ENCODE measurements at regions not wholly inside any gene's neighbourhood (a gene's known extent, or its start where the extent isn't known, plus 50 kb on each side); places are given as distances from the start of the nearest gene placed in this dataset.

DNA sequence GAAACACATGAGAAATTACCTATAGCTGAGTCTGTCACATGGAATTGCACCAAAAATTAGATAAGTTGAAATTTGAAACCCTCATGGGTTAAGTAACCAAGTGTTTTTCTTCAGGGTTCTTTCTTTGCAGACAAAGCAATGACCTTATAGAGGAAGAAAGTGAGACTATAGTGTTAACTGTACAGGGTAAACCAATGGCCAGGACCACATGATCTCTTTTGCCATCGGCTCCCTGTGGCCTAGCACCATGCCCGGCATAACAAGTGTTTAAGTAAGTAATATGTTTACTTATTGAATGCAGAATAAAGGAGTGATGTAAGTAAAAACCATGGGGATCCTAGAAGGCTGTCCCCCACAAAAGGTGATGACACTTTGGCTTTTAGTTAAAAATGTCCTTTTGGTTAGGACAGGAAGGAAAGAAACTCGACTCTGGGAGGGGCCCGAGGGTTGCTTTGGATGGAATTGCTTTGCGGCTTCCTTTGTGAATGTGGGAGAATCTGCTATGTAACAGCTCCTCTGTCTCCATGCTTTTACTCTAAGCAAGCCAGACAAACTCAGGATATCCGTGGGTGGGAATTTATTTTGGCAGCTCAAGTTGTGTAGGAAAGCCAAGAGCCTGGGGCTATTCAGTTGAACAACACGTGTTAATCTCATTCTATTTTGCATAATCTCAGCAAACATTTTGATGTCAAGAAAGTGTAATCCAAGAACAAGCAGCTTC lies 454.7 kb downstream of the INSC start:
- ATAC-seq = peak in 3 of 4 donors; percentile 29 to 51 (median 30)
- Histone ChIP-seq H3K36me3 (no peaks in the 10 kb centered on the region), H3K27me3 (no peaks in the 10 kb centered on the region), H3K4me3 (no peak overlapping the region), H3K27ac (no peak overlapping the region), H3K4me1 (no peaks in the 10 kb centered on the region), H3K9me3 (no peaks in the 10 kb centered on the region)
- TF ChIP-seq, protein P1, sequence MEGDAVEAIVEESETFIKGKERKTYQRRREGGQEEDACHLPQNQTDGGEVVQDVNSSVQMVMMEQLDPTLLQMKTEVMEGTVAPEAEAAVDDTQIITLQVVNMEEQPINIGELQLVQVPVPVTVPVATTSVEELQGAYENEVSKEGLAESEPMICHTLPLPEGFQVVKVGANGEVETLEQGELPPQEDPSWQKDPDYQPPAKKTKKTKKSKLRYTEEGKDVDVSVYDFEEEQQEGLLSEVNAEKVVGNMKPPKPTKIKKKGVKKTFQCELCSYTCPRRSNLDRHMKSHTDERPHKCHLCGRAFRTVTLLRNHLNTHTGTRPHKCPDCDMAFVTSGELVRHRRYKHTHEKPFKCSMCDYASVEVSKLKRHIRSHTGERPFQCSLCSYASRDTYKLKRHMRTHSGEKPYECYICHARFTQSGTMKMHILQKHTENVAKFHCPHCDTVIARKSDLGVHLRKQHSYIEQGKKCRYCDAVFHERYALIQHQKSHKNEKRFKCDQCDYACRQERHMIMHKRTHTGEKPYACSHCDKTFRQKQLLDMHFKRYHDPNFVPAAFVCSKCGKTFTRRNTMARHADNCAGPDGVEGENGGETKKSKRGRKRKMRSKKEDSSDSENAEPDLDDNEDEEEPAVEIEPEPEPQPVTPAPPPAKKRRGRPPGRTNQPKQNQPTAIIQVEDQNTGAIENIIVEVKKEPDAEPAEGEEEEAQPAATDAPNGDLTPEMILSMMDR (IDR thresholded peaks at IDR 0.05) = no peak
- FAIRE-seq = no peak
- intact Hi-C loops (cut with DNase I) = no loop called here
- DNase-seq = no peak
- 41 to 54% methylated on average over 7 of the region's 7 CpGs for WGBS, 2 donors

DNA sequence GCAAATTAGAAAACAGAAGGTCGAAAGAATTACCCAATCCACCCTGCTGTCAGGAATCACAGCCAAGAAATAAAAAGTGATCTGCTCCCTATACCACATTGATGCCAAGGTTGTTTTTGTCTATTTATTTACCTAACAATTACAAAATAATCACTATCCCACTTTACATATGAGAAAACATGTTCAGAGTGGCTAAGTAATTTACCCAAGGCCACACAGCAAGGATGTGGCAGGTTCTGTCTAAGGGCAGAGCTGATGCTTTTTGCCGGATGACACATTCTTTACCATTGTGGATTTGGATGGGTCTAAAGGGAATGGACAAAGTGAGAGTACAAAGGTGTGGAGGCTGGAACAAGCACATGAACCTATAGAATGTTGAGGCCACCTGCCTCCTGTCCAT lies 460.7 kb downstream of the INSC start:
- Histone ChIP-seq H3K27me3 (no peaks in the 10 kb centered on the region), H3K27ac (no peak overlapping the region), H3K4me1 (no peaks in the 10 kb centered on the region), H3K36me3 (no peaks in the 10 kb centered on the region), H3K9me3 (no peaks in the 10 kb centered on the region), H3K4me3 (no peak overlapping the region)
- FAIRE-seq = no peak
- WGBS, 2 donors = 78 to 91% methylated on average over 2 of the region's 2 CpGs
- TF ChIP-seq, protein P1 (IDR thresholded peaks at IDR 0.05) = no peak
- no peak for DNase-seq
- intact Hi-C loops (cut with DNase I) = no loop called here
- ATAC-seq = no peak

DNA sequence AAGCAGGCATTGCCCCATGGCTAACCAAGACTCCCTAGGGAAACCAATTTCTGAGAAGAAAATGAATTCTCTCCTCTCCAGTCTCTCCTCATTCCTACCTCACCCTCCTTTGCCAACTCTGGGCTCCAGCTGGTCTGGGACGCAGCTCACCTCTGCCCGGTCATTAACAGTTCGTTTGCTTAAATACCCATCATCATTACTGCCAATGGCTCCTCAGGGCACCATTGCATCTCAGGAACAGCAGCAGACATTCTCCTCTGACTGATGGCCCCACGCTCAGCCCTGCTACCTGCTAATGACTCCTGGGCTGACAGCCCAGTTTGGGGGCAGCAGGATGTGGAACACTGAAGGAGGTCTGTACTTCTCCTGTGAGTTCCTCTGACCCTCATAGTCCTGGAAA lies 462.0 kb downstream of the INSC start:
- 71 to 72% methylated on average over 4 of the region's 4 CpGs for WGBS, 2 donors
- Histone ChIP-seq H3K4me3 (no peak overlapping the region), H3K9me3 (no peaks in the 10 kb centered on the region), H3K4me1 (no peaks in the 10 kb centered on the region), H3K36me3 (no peaks in the 10 kb centered on the region), H3K27me3 (no peaks in the 10 kb centered on the region), H3K27ac (no peak overlapping the region)
- DNase-seq = no peak
- FAIRE-seq = no peak
- intact Hi-C loops (cut with DNase I) = no loop called here
- no peak for ATAC-seq
- TF ChIP-seq, protein P1 (IDR thresholded peaks at IDR 0.05) = no peak

DNA sequence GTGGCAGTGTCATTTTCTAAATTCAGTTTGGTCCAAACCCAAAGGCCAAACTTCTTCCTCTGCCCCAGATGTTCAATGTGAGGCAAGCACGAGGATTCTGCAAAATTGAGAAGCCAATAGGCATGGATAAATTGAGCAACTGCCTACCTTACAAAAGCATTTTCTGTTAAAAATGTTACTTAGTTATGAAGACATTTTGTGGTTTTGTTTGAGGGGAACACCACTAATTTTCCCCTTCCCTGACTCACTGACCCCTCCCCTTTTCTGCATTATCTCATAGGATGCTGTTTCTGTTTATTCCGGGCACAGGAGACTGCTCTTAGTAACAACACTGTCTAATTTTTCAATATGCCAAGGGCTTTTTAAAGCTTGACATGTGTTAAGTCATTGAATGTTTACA lies 462.8 kb downstream of the INSC start:
- ATAC-seq = no peak
- 68 to 79% methylated on average over 2 of the region's 2 CpGs for WGBS, 2 donors
- no peak overlapping the region for H3K27ac ChIP-seq
- no peak overlapping the region for H3K4me3 ChIP-seq
- no peaks in the 10 kb centered on the region for H3K9me3 ChIP-seq
- intact Hi-C loops (cut with DNase I) = no loop called here
- TF ChIP-seq, protein P1 (IDR thresholded peaks at IDR 0.05) = no peak
- DNase-seq = no peak
- no peak for FAIRE-seq
- H3K27me3 ChIP-seq = no peaks in the 10 kb centered on the region
- H3K36me3 ChIP-seq = no peaks in the 10 kb centered on the region
- H3K4me1 ChIP-seq = no peaks in the 10 kb centered on the region

DNA sequence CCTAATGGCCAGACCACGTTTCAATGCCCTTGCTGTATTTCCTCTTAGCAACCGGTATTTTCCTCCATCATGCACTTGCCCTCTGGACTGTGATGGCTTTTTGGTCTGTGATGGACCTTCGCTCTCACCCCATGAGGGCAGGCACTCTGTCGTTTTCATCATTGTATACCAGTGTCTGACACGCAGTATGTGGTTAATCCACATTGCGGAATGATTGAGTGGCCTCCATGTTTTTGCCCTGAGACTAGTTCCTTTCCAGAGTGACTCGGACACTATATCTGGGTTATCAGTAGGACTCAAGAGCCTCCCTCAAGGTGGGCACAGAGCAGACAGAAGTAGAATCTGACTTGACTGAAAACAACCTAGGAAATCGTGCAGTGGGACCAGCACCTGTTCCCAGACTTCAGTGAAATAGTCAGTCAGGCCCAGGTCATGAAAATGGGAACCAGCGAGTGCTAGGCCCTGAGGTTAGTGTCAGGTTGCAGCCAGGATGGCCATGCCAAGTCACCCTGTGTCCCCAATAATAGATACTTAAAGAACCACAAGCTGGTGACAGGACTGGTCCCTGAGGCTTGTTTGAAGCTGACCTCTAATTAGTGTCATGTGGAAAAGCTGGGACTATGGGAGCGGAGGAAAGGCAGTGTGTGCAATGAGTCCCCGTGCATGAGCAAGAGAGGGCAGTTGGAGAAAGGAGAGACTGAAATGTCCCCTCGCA lies 464.7 kb downstream of the INSC start:
- WGBS, 2 donors = 75 to 89% methylated on average over 12 of the region's 12 CpGs
- DNase-seq (no peak), FAIRE-seq (no peak), ATAC-seq (no peak)
- no peak overlapping the region for H3K4me3 ChIP-seq
- no peak overlapping the region for H3K27ac ChIP-seq
- H3K36me3 ChIP-seq = no peaks in the 10 kb centered on the region
- no peaks in the 10 kb centered on the region for H3K27me3 ChIP-seq
- TF ChIP-seq, protein P1 (IDR thresholded peaks at IDR 0.05) = no peak
- no peaks in the 10 kb centered on the region for H3K9me3 ChIP-seq
- intact Hi-C loops (cut with DNase I) = no loop called here
- no peaks in the 10 kb centered on the region for H3K4me1 ChIP-seq
